Coronary artery (tissue), 2 donors: ENCODE measurements at regions not wholly inside any gene's neighbourhood (a gene's known extent, or its start where the extent isn't known, plus 50 kb on each side); places are given as distances from the start of the nearest gene placed in this dataset.

Experiments used
- DNase-seq: peaks from one replicate; pipeline ENCODE4 v3.0.0-alpha.2; 2017; ENCODE audit warnings: low spot score
- H3K27ac ChIP-seq, 2 donors: fragments of 200-600 bp; sonication (generic); one replicate each; pipeline ENCODE4 v1.5.1; 2016 to 2019
- H3K4me3 ChIP-seq: fragments of 200-600 bp; sonication (generic); 2 replicates; pipeline ENCODE4 v1.5.1; 2016; ENCODE audit warnings: mild to moderate bottlenecking, moderate library complexity
- TF ChIP-seq, protein P1 (sequence below): fragments of 200-600 bp; sonication (generic); IDR thresholded peaks from one replicate; pipeline ENCODE4 v1.5.1; 2019; ENCODE audit warnings: antibody characterized with exemption

DNA sequence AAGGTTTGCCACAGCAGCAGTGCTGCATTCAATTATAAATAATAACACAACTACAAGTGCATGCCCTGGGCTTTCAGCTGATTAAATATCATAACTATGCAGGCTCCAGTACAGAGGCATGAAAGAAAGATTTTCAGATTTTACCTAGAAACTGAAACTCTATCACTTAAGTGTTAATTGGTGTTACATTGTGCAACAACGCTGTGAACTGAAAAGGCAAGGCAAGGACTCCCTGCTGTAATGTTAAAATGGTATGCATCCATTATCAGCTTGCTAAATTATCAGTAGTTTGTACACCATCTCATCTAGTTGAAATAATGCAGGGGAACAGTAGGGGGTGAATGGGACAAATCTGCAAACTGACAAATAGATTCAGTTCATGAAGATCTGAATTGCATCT, 976.7 kb upstream of the MANEA start:
- DNase-seq = no peak
- Histone ChIP-seq H3K27ac (no peak overlapping the region), H3K4me3 (no peak overlapping the region)
- TF ChIP-seq, protein P1, sequence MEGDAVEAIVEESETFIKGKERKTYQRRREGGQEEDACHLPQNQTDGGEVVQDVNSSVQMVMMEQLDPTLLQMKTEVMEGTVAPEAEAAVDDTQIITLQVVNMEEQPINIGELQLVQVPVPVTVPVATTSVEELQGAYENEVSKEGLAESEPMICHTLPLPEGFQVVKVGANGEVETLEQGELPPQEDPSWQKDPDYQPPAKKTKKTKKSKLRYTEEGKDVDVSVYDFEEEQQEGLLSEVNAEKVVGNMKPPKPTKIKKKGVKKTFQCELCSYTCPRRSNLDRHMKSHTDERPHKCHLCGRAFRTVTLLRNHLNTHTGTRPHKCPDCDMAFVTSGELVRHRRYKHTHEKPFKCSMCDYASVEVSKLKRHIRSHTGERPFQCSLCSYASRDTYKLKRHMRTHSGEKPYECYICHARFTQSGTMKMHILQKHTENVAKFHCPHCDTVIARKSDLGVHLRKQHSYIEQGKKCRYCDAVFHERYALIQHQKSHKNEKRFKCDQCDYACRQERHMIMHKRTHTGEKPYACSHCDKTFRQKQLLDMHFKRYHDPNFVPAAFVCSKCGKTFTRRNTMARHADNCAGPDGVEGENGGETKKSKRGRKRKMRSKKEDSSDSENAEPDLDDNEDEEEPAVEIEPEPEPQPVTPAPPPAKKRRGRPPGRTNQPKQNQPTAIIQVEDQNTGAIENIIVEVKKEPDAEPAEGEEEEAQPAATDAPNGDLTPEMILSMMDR = no peak

DNA sequence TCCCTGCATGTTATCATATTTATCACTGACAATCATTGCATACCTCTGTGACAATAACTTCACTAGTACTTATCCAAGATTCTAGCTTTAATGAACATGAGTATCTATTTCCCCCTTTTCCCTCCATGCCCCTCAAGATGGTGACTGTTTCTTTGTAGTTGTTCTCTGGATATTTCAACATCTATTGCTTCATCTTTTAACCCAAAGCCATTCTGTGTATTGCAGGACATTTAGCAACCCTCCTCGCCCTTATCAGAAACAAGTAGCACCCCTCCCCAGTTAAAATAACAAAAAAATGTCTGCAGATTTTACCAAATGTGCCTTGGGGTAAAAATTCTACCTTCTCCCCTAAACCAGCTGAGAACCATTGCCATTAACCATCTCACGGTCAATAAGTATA, 979.8 kb upstream of the MANEA start:
- Histone ChIP-seq H3K4me3 (no peak overlapping the region), H3K27ac (no peak overlapping the region)
- no peak for DNase-seq
- TF ChIP-seq, protein P1 = no peak

DNA sequence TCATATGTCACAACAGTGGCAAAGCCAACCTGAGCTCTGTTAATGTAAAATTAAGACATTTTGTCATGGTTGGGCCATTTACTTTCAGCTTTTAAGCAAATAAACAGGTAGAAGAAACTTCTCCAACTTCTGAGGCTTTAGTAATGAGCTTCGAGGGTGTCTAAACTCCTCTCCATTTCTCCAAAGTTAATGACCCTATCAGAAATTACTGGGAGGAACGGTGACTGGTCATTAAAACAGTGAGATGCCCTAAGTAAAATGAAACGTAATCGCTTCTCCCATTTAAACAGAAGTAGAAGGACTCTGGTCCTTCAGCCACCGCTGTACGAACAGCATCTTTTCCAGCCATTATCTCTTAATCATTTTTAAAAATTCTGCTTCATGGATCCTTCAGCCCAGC, 986.9 kb upstream of the MANEA start:
- H3K4me3 ChIP-seq = no peak overlapping the region
- TF ChIP-seq, protein P1 = no peak
- no peak overlapping the region for H3K27ac ChIP-seq
- no peak for DNase-seq

DNA sequence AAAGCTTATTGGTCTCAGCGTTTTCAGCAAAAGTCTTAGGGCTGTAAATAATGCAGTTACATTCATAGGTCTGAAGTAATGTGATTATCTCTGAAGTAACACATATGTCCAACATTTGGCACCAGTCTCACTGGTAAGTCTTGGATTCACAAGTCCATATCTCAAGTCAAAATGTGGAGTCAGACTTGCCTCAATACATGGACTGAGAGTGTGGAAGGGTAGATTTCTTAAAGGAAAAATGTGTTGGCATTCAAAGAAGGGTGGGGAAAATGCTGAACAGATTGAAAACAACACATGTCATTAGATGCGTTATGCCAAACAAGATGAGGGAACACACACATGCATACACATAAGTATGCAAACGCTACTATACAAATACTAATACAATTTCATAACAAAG, 989.0 kb upstream of the MANEA start:
- H3K4me3 ChIP-seq = no peak overlapping the region
- TF ChIP-seq, protein P1 = no peak

DNA sequence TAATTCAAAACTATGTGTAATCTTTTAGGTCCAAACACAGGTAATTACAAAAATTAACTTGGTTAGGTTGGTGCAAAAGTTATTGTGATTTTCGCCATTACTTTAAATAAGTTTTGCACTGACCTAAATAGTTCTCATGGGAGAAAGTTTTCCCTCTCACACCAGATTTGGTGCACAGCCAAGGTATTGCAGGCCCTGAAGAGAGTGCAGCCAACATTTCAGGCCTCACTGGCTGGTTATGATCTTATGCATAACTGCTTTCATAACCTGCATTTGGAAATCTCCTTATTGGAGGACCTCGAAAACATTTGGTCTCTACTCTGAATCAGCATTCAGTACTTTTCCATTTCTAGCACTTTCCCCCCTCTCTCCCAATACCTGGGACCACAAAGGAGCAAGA, 993.1 kb upstream of the MANEA start:
- TF ChIP-seq, protein P1 = no peak
- Histone ChIP-seq H3K4me3 (no peak overlapping the region), H3K27ac (no peak overlapping the region)
- no peak for DNase-seq

More for the DNA sequence above, 989.0 kb upstream of the MANEA start:
- H3K27ac ChIP-seq = no peak overlapping the region
- no peak for DNase-seq

DNA sequence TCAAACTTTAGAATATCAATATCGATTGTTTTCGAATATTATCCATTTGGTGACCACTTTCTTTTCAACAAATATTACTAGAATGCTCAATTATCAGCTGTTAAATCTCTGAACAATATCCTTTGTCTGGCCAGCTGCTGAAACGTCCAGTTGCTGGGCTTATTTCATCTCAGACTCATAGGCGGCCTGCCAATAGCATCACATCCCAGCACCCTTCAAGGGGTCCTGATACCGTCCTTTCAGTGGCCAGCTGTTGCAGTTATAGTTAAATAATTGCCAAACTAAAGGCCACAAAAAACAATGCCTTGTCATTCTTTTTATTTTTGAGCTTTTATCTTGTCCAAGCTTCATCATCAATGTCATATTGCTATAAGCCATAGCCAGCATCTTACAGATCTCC, 1006.8 kb upstream of the MANEA start:
- Histone ChIP-seq H3K4me3 (no peak overlapping the region), H3K27ac (no peak overlapping the region)
- no peak for DNase-seq
- TF ChIP-seq, protein P1 = no peak

DNA sequence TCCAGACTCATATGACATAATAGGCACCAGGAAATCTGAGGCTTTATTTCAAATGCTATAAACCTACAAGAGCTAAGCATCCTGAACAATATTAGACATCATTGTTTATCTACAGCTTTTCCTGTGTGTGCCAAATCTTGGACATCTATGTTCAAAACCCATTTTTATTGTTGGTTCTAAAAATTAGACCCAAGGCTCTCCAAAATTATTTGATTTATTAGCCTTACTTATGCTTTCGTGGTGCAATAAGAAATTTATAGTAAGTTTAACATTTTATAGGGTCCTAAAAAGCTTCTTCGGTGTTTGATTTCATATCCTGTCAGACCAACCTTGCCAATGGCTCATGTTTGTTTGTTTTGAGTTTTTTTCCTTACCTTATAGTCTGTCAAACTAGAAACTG, 1014.5 kb upstream of the MANEA start:
- TF ChIP-seq, protein P1 = no peak
- Histone ChIP-seq H3K27ac (no peak overlapping the region), H3K4me3 (no peak overlapping the region)
- no peak for DNase-seq
